ENCODE measurements at regions not wholly inside any gene's neighbourhood (a gene's known extent, or its start where the extent isn't known, plus 50 kb on each side); places are given as distances from the start of the nearest gene placed in this dataset.
"Not testable (repeated sequence)": the region's sequence is repeated elsewhere in the genome, so short reads cannot be mapped to it uniquely, and the experiment has no call there.

- DNase-seq = no peak
Measured at GRCh38 chr6:92011681-92012245, 1407.6 kb downstream of the EPHA7 start.

DNA sequence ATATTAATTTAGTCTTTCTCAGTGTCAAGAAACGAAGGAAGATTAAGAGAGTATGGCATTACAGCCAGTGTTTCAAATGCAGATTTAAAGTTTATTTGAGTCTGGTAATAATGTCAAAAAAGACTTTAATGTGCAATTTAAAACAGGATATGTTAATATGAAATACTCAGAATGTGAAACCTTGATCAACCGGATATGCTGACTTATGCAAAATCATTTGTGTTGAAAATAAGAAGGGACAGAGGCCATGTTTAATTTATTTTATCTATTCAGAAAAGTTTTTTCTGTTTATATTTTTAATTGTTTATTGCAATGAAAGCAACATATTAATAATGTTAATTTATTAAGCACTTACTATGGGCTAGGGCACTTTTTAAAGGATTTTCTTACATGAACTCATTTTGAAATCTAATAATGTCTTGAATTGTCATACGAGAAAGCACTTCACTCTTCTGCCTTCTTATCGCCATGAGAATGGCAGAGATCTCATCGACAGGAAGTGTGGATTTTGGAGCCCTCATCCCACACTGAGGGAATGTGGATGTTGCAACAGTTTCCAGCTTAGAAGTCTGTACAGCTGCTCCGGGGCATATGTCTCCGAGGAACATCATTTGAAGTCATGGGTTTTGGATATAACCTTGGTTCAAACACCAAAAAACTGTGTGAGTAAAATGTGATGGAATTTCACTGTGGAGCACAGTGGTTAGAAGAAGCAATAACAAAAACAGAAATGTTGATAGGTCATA, 1410.4 kb downstream of the EPHA7 start:
- no peak for DNase-seq

DNA sequence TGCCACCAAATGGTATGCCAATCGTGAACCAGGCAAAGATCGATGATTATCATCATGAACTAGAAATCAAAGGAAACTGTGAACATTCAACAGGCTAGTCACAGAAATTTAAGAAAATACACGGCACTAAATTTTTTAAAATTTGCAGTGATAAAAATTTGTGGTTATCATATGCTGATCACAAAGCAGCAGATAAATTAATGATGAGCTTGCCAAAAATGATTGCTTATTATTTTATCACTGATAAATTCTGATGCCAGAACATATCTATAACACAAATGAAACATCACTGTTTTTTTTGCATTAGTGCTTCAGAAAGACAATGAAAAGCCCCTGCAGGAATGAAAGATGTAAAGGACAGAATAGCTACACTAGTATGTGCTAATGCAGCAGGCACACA, 1413.2 kb upstream of the MAP3K7 start:
- DNase-seq = no peak

- no peak for DNase-seq
Measured at GRCh38 chr6:91994787-91995186, 1407.9 kb upstream of the MAP3K7 start.

GRCh38 chr6:91982559-91982958, 1395.7 kb upstream of the MAP3K7 start:
- DNase-seq = no peak

DNA sequence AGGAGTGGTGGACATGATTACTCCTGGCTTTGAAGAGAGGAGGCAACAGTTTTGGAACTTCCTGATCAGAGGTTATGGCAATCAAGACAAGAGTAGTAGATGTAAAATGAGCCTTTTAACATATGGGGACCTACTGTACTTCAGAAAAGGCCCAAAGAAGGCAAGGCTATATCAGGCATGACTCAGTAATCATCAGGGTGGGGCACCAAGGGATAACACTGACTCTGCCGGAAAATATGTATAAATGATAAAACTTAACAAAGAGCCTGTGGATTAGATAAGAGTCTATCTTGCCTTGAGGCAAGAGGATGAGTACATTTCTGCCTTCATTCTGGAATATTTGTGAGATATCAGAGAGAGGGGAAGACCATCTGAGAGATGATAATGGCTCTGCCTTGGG, 1389.9 kb upstream of the MAP3K7 start:
- DNase-seq = no peak

- no peak for DNase-seq
Measured at GRCh38 chr6:91970700-91971099, 1383.8 kb upstream of the MAP3K7 start.

- DNase-seq = no peak
Measured at GRCh38 chr6:91965872-91966271, 1379.0 kb upstream of the MAP3K7 start.

- no peak for DNase-seq
Measured at GRCh38 chr6:91961671-91962070, 1374.8 kb upstream of the MAP3K7 start.

DNA sequence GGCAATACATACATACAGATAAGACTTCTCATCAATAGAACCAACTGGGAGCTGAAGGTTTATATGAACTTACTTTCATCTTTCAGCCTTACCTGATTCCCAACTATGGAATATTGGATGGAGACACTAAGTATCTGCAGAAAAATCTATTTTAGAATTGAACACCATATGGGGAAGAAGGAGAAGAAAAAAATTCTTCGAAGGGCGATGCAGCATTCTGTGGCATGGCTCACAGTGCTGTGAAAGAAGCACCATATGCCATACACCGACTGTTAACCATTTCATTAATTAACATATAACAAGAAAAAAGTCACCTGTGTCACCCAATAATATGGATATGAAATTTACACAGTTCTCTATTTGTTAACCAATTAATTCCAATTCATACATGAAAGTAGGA, 1374.4 kb upstream of the MAP3K7 start:
- DNase-seq = no peak

- DNase-seq = no peak
Measured at GRCh38 chr6:91941838-91942237, 1355.0 kb upstream of the MAP3K7 start.

DNA sequence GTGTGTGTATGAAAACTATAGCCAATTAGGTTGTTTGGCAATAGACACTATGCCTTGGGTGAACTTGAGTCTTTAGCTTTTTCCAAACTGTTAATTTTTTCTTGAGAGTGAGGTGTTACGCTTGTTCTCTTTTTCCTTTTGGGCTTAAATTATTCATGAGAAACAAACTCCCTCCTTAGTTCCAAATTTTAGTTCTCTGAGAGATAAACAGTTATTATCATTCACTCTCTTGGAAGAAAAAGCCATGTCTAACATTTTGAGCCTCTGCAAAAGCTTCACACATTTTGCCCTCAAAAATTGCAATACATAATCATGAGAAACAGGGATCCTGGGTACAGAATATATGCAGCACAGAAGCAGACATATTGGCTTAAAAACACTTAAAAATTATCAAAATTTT, 1353.9 kb upstream of the MAP3K7 start:
- no peak for DNase-seq

- no peak for DNase-seq
Measured at GRCh38 chr6:91926827-91927226, 1340.0 kb upstream of the MAP3K7 start.

GRCh38 chr6:91926361-91926760, 1339.5 kb upstream of the MAP3K7 start:
- DNase-seq = no peak

GRCh38 chr6:91911945-91912344, 1325.1 kb upstream of the MAP3K7 start:
- DNase-seq = no peak

DNA sequence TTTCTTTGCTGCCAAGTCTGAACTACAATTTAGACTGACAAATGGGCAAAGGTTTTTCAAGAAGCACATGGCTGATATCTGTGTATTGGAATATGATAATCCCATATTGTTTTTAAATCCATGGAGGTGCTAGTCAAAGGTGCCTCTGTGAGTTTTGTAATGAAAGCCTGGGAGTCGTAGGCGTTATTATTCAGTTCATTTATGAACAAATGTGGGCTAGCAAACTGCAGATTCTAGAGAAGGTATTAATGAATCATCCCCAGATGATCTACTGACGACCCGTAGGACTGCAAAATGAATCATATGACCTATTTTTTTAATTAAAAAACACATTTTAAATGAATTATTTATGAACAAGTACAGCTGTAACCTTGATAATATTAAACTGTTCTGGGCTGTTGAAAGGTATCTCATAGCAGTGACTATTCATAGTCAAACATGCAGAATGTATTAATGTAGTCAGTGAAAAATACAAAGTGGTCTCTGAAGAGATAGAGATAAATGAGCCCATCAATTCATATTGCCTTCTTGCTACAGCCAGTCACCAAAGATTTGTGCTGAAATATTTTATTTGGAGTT, 1317.8 kb upstream of the MAP3K7 start:
- no peak for DNase-seq

DNA sequence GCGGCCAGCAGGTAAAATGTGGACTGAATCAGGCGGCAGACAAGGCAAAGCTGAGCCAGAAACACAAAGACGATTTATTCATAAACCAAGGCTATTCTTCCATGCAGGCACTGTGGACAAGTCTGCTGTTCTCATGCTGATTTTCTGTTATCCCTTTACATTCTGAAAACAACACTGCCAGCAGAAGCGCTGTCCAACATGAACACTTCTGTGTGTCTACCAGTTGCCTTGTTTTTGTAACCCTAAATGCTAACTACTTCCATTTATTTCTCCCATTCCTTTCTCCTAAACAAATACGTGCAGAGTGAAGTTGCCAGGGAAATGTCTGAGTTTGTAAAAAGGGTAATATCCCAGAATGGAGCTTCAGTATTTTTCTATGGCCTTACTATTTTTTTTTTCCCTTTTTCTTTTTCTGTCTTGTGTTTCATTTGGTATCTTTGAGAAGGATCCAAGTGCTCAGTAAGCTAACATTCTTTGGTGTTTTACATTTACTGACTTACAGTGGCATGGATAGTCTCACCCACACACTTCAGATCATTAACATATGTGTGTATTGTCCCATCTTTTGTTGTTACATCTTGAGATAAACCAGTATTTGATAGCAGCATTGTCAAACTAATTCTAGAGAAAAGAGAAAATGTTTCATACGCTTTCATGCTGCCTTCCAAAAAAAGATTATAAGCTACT, 1308.9 kb upstream of the MAP3K7 start:
- DNase-seq = no peak

GRCh38 chr6:91886183-91886795, 1299.4 kb upstream of the MAP3K7 start:
- DNase-seq = no peak

DNA sequence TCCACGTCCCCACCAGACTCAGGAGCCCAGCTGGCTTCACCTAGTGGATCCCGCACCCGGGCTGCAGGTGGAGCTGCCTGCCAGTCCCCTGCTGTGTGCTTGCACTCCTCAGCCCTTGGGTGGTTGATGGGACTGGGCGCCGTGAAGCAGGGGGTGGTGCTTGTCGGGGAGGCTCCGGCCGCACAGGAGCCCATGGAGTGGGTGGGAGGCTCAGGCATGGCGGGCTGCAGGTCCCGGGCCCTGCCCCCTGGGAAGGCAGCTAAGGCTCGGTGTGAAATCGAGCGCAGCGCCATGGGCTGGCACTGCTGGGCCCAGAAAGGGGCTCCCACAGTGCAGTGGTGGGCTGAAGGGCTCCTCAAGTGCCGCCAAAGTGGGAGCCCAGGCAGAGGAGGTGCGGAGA, 1294.9 kb upstream of the MAP3K7 start:
- not testable (repeated sequence) for DNase-seq

- no peak for DNase-seq
Measured at GRCh38 chr6:91879386-91879995, 1292.6 kb upstream of the MAP3K7 start.

GRCh38 chr6:91877994-91878393, 1291.1 kb upstream of the MAP3K7 start:
- no peak for DNase-seq

DNA sequence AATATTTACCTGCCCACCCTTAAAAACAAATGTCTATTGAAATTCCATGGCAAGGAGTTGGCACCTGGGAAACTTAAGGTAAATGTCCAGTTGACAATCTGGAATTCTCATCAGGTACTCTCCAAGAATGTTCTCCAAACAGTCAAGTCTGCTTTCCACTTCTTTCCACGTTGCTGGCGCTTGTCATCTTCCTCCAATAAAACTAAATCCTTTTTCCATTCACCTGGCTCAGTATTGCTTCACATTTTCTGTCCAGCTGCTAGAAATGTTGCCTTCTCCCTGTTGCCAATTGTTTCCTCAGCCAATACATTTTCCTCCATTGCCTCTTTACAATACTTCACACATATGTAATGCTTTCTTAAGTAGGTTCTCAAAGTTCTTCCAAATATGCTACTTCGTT, 1288.1 kb upstream of the MAP3K7 start:
- DNase-seq = no peak

GRCh38 chr6:91868539-91869202, 1281.8 kb upstream of the MAP3K7 start:
- no peak for DNase-seq
